ENCODE measurements at regions not wholly inside any gene's neighbourhood (a gene's known extent, or its start where the extent isn't known, plus 50 kb on each side); places are given as distances from the start of the nearest gene placed in this dataset.
"Not testable (repeated sequence)": the region's sequence is repeated elsewhere in the genome, so short reads cannot be mapped to it uniquely, and the experiment has no call there.

DNA sequence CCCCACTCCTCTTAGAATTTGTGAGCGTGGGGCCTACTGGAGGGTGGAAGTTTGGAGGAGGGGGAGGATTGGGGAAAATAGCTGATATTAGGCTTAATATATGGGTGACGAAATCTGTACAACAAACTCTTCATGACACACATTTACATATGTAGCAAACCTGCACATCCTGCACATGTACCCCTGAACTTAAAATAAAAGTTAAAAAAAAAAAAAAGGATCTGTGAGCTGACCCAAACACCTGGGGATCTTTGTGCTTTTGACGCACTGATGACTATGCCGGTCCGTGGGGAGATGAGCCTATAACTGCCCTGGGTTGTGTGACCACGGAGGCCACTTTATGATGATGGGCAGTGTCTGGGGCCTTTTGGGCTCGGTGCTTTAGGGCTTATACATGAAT lies 107.7 kb downstream of the IGLL1 start:
- H3K36me3 ChIP-seq (ENCODE audit: control insufficient read depth in 4 of 4, insufficient read depth in 4 of 4, low read length in 3 of 4); CTCF ChIA-PET; H3K9me3 ChIP-seq (ENCODE audit: control extremely low read depth in 1 of 5, control insufficient read depth in 4 of 5, insufficient read depth in 2 of 5, low read depth in 1 of 5, low read length in 4 of 5); H3K4me1 ChIP-seq (ENCODE audit: control extremely low read depth in 1 of 4, control insufficient read depth in 4 of 4, insufficient read depth in 4 of 4, low read length in 3 of 4); H3K27me3 ChIP-seq (replicated peaks in 2 of 5; ENCODE audit: control insufficient read depth in 4 of 5, insufficient read depth in 5 of 5, low read length in 4 of 5); DNase-seq; H3K27ac ChIP-seq (ENCODE audit: insufficient read depth in 1 of 2, low read depth in 1 of 2, low read length in 2 of 2, poor library complexity in 1 of 2, severe bottlenecking in 2 of 2); H3K4me3 ChIP-seq (ENCODE audit: control insufficient read depth in 1 of 7, extremely low read depth in 1 of 7, insufficient read depth in 4 of 7, low read depth in 2 of 7, low read length in 6 of 7): not testable (repeated sequence)
- POLR2A ChIA-PET = interaction anchor here (0.6 kb wide), 1 partner anchor 201 kb away, joined by 6 read pairs; no protein-coding TSS in a partner anchor
- WGBS (ENCODE audit: insufficient coverage) = no CpG with 5 or more reads among the region's 7 CpGs

DNA sequence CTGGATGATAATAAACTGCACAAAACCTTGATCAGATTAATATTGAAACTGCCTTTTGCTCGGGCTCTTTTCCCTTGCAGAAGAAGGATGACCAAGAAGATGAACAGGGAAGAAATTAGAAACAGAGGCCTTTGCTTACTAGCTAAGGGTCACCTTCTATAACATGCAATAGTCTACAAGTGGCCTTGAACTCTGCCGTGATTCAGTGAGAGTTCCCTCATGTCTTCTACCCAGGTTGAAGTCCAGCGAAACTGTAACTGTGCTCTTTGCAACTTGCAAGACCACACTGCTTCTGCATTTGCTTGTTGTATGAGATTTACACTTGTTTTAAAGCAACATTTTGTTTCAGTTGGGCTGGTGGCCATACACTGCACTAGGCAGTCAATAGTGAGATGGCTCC lies 108.4 kb downstream of the IGLL1 start:
- CTCF ChIA-PET = interaction anchor here (1.0 kb wide), 1 partner anchor 11 kb away, joined by 4 read pairs; no protein-coding TSS in a partner anchor
- no peaks in the 10 kb centered on the region for H3K4me1 ChIP-seq (ENCODE audit: control extremely low read depth in 1 of 4, control insufficient read depth in 4 of 4, insufficient read depth in 4 of 4, low read length in 3 of 4)
- POLR2A ChIA-PET = no interaction called here

GRCh38 chr22:23470811-23471389 lies 109.2 kb downstream of the IGLL1 start:
- POLR2A ChIA-PET = no interaction called here
- 98% methylated on average over 7 of the region's 8 CpGs for WGBS (ENCODE audit: insufficient coverage)
- H3K4me3 ChIP-seq (ENCODE audit: control insufficient read depth in 1 of 7, extremely low read depth in 1 of 7, insufficient read depth in 4 of 7, low read depth in 2 of 7, low read length in 6 of 7) = no peak overlapping the region

More for the DNA sequence above, 108.4 kb downstream of the IGLL1 start:
- H3K27me3 ChIP-seq (replicated peaks in 2 of 5; ENCODE audit: control insufficient read depth in 4 of 5, insufficient read depth in 5 of 5, low read length in 4 of 5) = no peaks in the 10 kb centered on the region
- no peak overlapping the region for H3K4me3 ChIP-seq (ENCODE audit: control insufficient read depth in 1 of 7, extremely low read depth in 1 of 7, insufficient read depth in 4 of 7, low read depth in 2 of 7, low read length in 6 of 7)
- 100% methylated on average over 2 of the region's 3 CpGs for WGBS (ENCODE audit: insufficient coverage)
- H3K27ac ChIP-seq (ENCODE audit: insufficient read depth in 1 of 2, low read depth in 1 of 2, low read length in 2 of 2, poor library complexity in 1 of 2, severe bottlenecking in 2 of 2) = no peak overlapping the region
- DNase-seq = no peak
- H3K36me3 ChIP-seq (ENCODE audit: control insufficient read depth in 4 of 4, insufficient read depth in 4 of 4, low read length in 3 of 4) = no peaks in the 10 kb centered on the region
- no peaks in the 10 kb centered on the region for H3K9me3 ChIP-seq (ENCODE audit: control extremely low read depth in 1 of 5, control insufficient read depth in 4 of 5, insufficient read depth in 2 of 5, low read depth in 1 of 5, low read length in 4 of 5)

GRCh38 chr22:23467721-23468294 lies 112.3 kb downstream of the IGLL1 start:
- no peaks in the 10 kb centered on the region for H3K36me3 ChIP-seq (ENCODE audit: control insufficient read depth in 4 of 4, insufficient read depth in 4 of 4, low read length in 3 of 4)
- ChIA-PET CTCF (interaction anchor here (1.1 kb wide), 1 partner anchor 14 kb away, joined by 3 read pairs; no protein-coding TSS in a partner anchor), POLR2A (no interaction called here)

More at GRCh38 chr22:23470811-23471389, 109.2 kb downstream of the IGLL1 start:
- no peak overlapping the region for H3K27ac ChIP-seq (ENCODE audit: insufficient read depth in 1 of 2, low read depth in 1 of 2, low read length in 2 of 2, poor library complexity in 1 of 2, severe bottlenecking in 2 of 2)
- no peaks in the 10 kb centered on the region for H3K4me1 ChIP-seq (ENCODE audit: control extremely low read depth in 1 of 4, control insufficient read depth in 4 of 4, insufficient read depth in 4 of 4, low read length in 3 of 4)
- no peaks in the 10 kb centered on the region for H3K9me3 ChIP-seq (ENCODE audit: control extremely low read depth in 1 of 5, control insufficient read depth in 4 of 5, insufficient read depth in 2 of 5, low read depth in 1 of 5, low read length in 4 of 5)
- H3K36me3 ChIP-seq (ENCODE audit: control insufficient read depth in 4 of 4, insufficient read depth in 4 of 4, low read length in 3 of 4) = no peaks in the 10 kb centered on the region
- CTCF ChIA-PET = interaction anchor here (1.0 kb wide), 1 partner anchor 11 kb away, joined by 4 read pairs; no protein-coding TSS in a partner anchor
- no peak for DNase-seq
- H3K27me3 ChIP-seq (replicated peaks in 2 of 5; ENCODE audit: control insufficient read depth in 4 of 5, insufficient read depth in 5 of 5, low read length in 4 of 5) = no peaks in the 10 kb centered on the region

DNA sequence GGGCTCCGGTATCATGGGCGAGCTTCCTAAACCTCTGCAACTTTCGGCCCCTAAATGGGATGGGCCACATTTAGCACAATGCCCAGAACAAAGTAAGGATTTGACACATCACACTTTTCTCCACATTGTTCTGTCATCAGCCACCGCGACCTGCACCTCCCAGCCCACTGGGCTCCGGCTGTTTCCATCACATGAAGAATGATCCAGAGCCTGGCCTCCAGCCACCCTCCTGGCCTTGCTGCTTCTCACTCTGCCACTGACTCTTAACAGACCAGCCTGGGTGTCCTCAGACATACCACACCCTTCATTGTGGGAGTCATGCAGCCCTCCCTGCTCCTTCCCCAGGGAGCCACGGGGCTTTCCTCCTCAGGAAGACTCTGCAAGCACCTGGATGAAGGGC lies 113.7 kb downstream of the IGLL1 start:
- Histone ChIP-seq H3K27ac (ENCODE audit: insufficient read depth in 1 of 2, low read depth in 1 of 2, low read length in 2 of 2, poor library complexity in 1 of 2, severe bottlenecking in 2 of 2) (no peak overlapping the region), H3K9me3 (ENCODE audit: control extremely low read depth in 1 of 5, control insufficient read depth in 4 of 5, insufficient read depth in 2 of 5, low read depth in 1 of 5, low read length in 4 of 5) (no peaks in the 10 kb centered on the region), H3K36me3 (ENCODE audit: control insufficient read depth in 4 of 4, insufficient read depth in 4 of 4, low read length in 3 of 4) (no peaks in the 10 kb centered on the region), H3K4me3 (ENCODE audit: control insufficient read depth in 1 of 7, extremely low read depth in 1 of 7, insufficient read depth in 4 of 7, low read depth in 2 of 7, low read length in 6 of 7) (no peak overlapping the region), H3K4me1 (ENCODE audit: control extremely low read depth in 1 of 4, control insufficient read depth in 4 of 4, insufficient read depth in 4 of 4, low read length in 3 of 4) (peaks cover 0 to 2% (median under 1%) of the 10 kb centered on the region in 4 experiments), H3K27me3 (replicated peaks in 2 of 5; ENCODE audit: control insufficient read depth in 4 of 5, insufficient read depth in 5 of 5, low read length in 4 of 5) (no peaks in the 10 kb centered on the region)
- no peak for DNase-seq
- ChIA-PET POLR2A (no interaction called here), CTCF (no interaction called here)
- 100% methylated on average over 7 of the region's 7 CpGs for WGBS (ENCODE audit: insufficient coverage)

More at GRCh38 chr22:23467721-23468294, 112.3 kb downstream of the IGLL1 start:
- Histone ChIP-seq H3K4me3 (ENCODE audit: control insufficient read depth in 1 of 7, extremely low read depth in 1 of 7, insufficient read depth in 4 of 7, low read depth in 2 of 7, low read length in 6 of 7) (no peak overlapping the region), H3K9me3 (ENCODE audit: control extremely low read depth in 1 of 5, control insufficient read depth in 4 of 5, insufficient read depth in 2 of 5, low read depth in 1 of 5, low read length in 4 of 5) (no peaks in the 10 kb centered on the region), H3K27me3 (replicated peaks in 2 of 5; ENCODE audit: control insufficient read depth in 4 of 5, insufficient read depth in 5 of 5, low read length in 4 of 5) (no peaks in the 10 kb centered on the region), H3K27ac (ENCODE audit: insufficient read depth in 1 of 2, low read depth in 1 of 2, low read length in 2 of 2, poor library complexity in 1 of 2, severe bottlenecking in 2 of 2) (no peak overlapping the region), H3K4me1 (ENCODE audit: control extremely low read depth in 1 of 4, control insufficient read depth in 4 of 4, insufficient read depth in 4 of 4, low read length in 3 of 4) (no peaks in the 10 kb centered on the region)
- no peak for DNase-seq

DNA sequence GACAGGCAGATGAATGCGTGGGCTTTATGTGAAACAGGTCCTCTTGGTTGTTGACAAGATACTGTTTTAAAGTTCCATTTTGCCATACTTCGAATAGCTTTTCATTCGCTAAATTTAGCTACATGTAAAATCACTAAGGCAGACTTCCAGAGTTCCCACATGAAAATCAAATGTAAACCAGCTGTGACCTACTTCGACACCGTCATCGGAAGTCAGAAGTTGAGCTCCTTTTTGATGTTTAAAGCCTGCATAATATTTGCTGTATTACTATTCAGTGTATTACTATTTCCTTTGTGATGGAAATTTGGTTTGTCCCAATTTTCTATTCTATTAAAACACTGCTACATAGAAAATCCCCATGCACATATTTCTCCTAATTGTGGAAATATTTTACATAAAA lies 115.3 kb downstream of the IGLL1 start:
- H3K27ac ChIP-seq (ENCODE audit: insufficient read depth in 1 of 2, low read depth in 1 of 2, low read length in 2 of 2, poor library complexity in 1 of 2, severe bottlenecking in 2 of 2); H3K27me3 ChIP-seq (replicated peaks in 2 of 5; ENCODE audit: control insufficient read depth in 4 of 5, insufficient read depth in 5 of 5, low read length in 4 of 5); H3K4me3 ChIP-seq (ENCODE audit: control insufficient read depth in 1 of 7, extremely low read depth in 1 of 7, insufficient read depth in 4 of 7, low read depth in 2 of 7, low read length in 6 of 7); POLR2A ChIA-PET; H3K9me3 ChIP-seq (ENCODE audit: control extremely low read depth in 1 of 5, control insufficient read depth in 4 of 5, insufficient read depth in 2 of 5, low read depth in 1 of 5, low read length in 4 of 5); DNase-seq; H3K36me3 ChIP-seq (ENCODE audit: control insufficient read depth in 4 of 4, insufficient read depth in 4 of 4, low read length in 3 of 4): not testable (repeated sequence)
- WGBS (ENCODE audit: insufficient coverage) = 100% methylated on average over 2 of the region's 6 CpGs
- H3K4me1 ChIP-seq (ENCODE audit: control extremely low read depth in 1 of 4, control insufficient read depth in 4 of 4, insufficient read depth in 4 of 4, low read length in 3 of 4) = peaks cover 0 to 14% (median 13%) of the 10 kb centered on the region in 4 experiments
- CTCF ChIA-PET = interaction anchor here (1.7 kb wide), 1 partner anchor 20 kb away, joined by 4 read pairs; no protein-coding TSS in a partner anchor

DNA sequence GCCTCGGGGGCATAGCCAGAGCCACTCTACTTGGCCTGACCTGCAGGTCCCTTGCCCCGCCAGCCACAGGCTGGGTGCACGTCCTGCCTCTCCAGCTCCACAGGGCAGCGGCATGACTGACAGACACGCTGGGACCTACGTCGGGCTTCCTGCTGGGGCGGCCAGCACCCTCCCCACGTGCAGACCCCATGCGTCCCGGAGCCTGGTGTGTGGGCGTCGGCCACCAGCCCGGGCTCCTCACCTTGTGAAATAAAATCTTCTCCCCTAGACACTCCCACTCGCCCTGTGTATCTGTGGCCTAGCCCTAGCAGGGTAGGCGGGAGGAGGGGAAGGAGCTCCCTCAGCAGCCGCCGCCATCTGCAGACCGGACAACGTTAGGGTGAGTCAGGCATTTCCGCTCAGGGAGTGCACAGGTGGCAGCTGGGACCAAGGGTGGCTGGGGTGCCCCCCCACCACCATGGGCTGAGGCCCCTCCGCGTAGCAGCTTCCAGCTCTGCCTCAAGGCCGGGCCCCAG lies 119.5 kb downstream of the IGLL1 start:
- H3K4me3 ChIP-seq (ENCODE audit: control insufficient read depth in 1 of 7, extremely low read depth in 1 of 7, insufficient read depth in 4 of 7, low read depth in 2 of 7, low read length in 6 of 7) = peak overlapping the region in 2 of 7 experiments; percentile 19 to 36
- peak overlapping the region in 1 of 2 experiments; percentile 54 for H3K27ac ChIP-seq (ENCODE audit: insufficient read depth in 1 of 2, low read depth in 1 of 2, low read length in 2 of 2, poor library complexity in 1 of 2, severe bottlenecking in 2 of 2)
- H3K9me3 ChIP-seq (ENCODE audit: control extremely low read depth in 1 of 5, control insufficient read depth in 4 of 5, insufficient read depth in 2 of 5, low read depth in 1 of 5, low read length in 4 of 5); POLR2A ChIA-PET; H3K27me3 ChIP-seq (replicated peaks in 2 of 5; ENCODE audit: control insufficient read depth in 4 of 5, insufficient read depth in 5 of 5, low read length in 4 of 5); H3K36me3 ChIP-seq (ENCODE audit: control insufficient read depth in 4 of 4, insufficient read depth in 4 of 4, low read length in 3 of 4); CTCF ChIA-PET: not testable (repeated sequence)
- H3K4me1 ChIP-seq (ENCODE audit: control extremely low read depth in 1 of 4, control insufficient read depth in 4 of 4, insufficient read depth in 4 of 4, low read length in 3 of 4) = peaks cover 0 to 53% (median 49%) of the 10 kb centered on the region in 4 experiments
- 46% methylated on average over 4 of the region's 24 CpGs for WGBS (ENCODE audit: insufficient coverage)
- DNase-seq = peak; percentile 74 to 96 (median 94)

Measured in common myeloid progenitor, CD34-positive (primary cell).